SK-N-SH (cell line): ENCODE measurements at regions not wholly inside any gene's neighbourhood (a gene's known extent, or its start where the extent isn't known, plus 50 kb on each side); places are given as distances from the start of the nearest gene placed in this dataset.

Source experiments
- CTCF ChIA-PET: fragments of 300-600, 350-600 bp; formaldehyde crosslinking; extraction: SDS; loops from one replicate; lab custom pipeline; 2021; lab: Yijun Ruan, JAX
- POLR2A ChIA-PET: fragments of 350-600 bp; sonication (Branson Sonifier 250); formaldehyde crosslinking; extraction: SDS; loops from one replicate; lab custom pipeline; 2020; ENCODE audit warnings: antibody characterized with exemption, inconsistent platforms; lab: Yijun Ruan, JAX
- DNase-seq: peaks from one replicate; pipeline ENCODE4 v3.0.0; 2012
- H2AFZ ChIP-seq: fragments of 200-600 bp; sonication (generic); 2 replicates; pipeline ENCODE4 v1.8.1; 2016; ENCODE audit warnings: antibody characterized with exemption, mild to moderate bottlenecking, low read depth
- H3F3A ChIP-seq: fragments of 200-600 bp; sonication (generic); replicated peaks from 2 replicates; pipeline ENCODE3; 2016; ENCODE audit warnings: antibody characterized with exemption, mild to moderate bottlenecking; ENCODE audit not compliant: insufficient read depth
- H3K27ac ChIP-seq, 2 experiments: fragments of 200-500 bp in 1 of 2; fragments of 200-600 bp in 1 of 2; sonication (Bioruptor generic) in 1 of 2; sonication (generic), shearing (Covaris generic) in 1 of 2; 2 replicates each; pipeline versions ENCODE4 v1.5.1 to v1.6.1; 2014 to 2016; ENCODE audit warnings: low read depth in 2 of 2, inconsistent platforms in 1 of 2, low read length in 1 of 2, mild to moderate bottlenecking in 1 of 2, mixed read lengths in 1 of 2
- H3K27me3 ChIP-seq: fragments of 200-600 bp; sonication (generic), shearing (Covaris generic); 2 replicates; pipeline ENCODE4 v1.6.1; 2016; ENCODE audit warnings: mixed run types; ENCODE audit not compliant: insufficient read depth
- H3K36me3 ChIP-seq, 2 experiments: fragments of 200-500 bp in 1 of 2; fragments of 200-600 bp in 1 of 2; sonication (Bioruptor generic) in 1 of 2; sonication (generic) in 1 of 2; replicated peaks in 1 of 2; 2 replicates each; pipeline versions ENCODE3 to v1.5.1; 2014 to 2016; ENCODE audit warnings: low read length in 1 of 2, mild to moderate bottlenecking in 1 of 2; ENCODE audit not compliant: insufficient read depth in 2 of 2, control insufficient read depth in 1 of 2
- H3K4me1 ChIP-seq, 2 experiments: fragments of 200-500 bp in 1 of 2; fragments of 200-600 bp in 1 of 2; sonication (Bioruptor generic) in 1 of 2; sonication (generic), shearing (Covaris generic) in 1 of 2; 2 replicates each; pipeline versions ENCODE4 v1.5.1 to v1.6.1; 2014 to 2016; ENCODE audit warnings: low read depth in 1 of 2, low read length in 1 of 2, mixed run types in 1 of 2; ENCODE audit not compliant: insufficient read depth in 2 of 2, control insufficient read depth in 1 of 2
- H3K4me2 ChIP-seq: fragments of 200-600 bp; sonication (generic), shearing (Covaris generic); 2 replicates; pipeline ENCODE4 v1.6.1; 2017; ENCODE audit warnings: mixed run types
- H3K4me3 ChIP-seq, 2 experiments: fragments of 200-500 bp in 1 of 2; fragments of 200-600 bp in 1 of 2; sonication (Bioruptor generic) in 1 of 2; sonication (generic), shearing (Covaris generic) in 1 of 2; 2 replicates each; pipeline versions ENCODE4 v1.5.1 to v1.8.1; 2014 to 2016; ENCODE audit warnings: low read depth in 2 of 2, inconsistent platforms in 1 of 2, low read length in 1 of 2, mild to moderate bottlenecking in 1 of 2, mixed read lengths in 1 of 2, moderate library complexity in 1 of 2
- H3K79me2 ChIP-seq: fragments of 200-600 bp; sonication (generic); 2 replicates; pipeline ENCODE4 v1.8.1; 2017; ENCODE audit warnings: mild to moderate bottlenecking; ENCODE audit not compliant: insufficient read depth
- H3K9ac ChIP-seq: fragments of 200-600 bp; sonication (generic); 2 replicates; pipeline ENCODE4 v1.6.1; 2017; ENCODE audit warnings: mixed run types
- H3K9me2 ChIP-seq: fragments of 200-600 bp; sonication (generic); 2 replicates; pipeline ENCODE4 v1.6.1; 2017; ENCODE audit warnings: mixed run types
- H3K9me3 ChIP-seq: fragments of 200-600 bp; sonication (generic); 2 replicates; pipeline ENCODE4 v1.6.1; 2017; ENCODE audit warnings: mixed run types, mild to moderate bottlenecking, moderate library complexity
- H4K20me1 ChIP-seq: fragments of 200-600 bp; sonication (generic); 2 replicates; pipeline ENCODE4 v1.6.1; 2017; ENCODE audit warnings: mild to moderate bottlenecking, mixed run types; ENCODE audit not compliant: insufficient read depth
- CHD2 ChIP-seq: fragments of 150-350 bp; IDR thresholded peaks from 2 replicates; pipeline ENCODE4 v1.6.1; 2018; ENCODE audit warnings: low read length; ENCODE audit not compliant: partially characterized antibody
- ELF1 ChIP-seq: IDR thresholded peaks from 2 replicates; pipeline ENCODE4 v1.4.0; 2012
- FOXJ3 ChIP-seq: sonication (generic); formaldehyde crosslinking; IDR thresholded peaks from 2 replicates; pipeline ENCODE4 v1.5.1; 2020; ENCODE audit warnings: mild to moderate bottlenecking, missing genetic modification reagents
- JUND ChIP-seq: IDR thresholded peaks from 2 replicates; pipeline ENCODE4 v1.4.0; 2012
- MEF2A ChIP-seq: IDR thresholded peaks from 2 replicates; pipeline ENCODE4 v1.4.0; 2012; ENCODE audit warnings: low read depth, borderline replicate concordance
- NFIC ChIP-seq: IDR thresholded peaks from 2 replicates; pipeline ENCODE4 v1.4.0; 2012; ENCODE audit warnings: borderline replicate concordance
- NRF1 ChIP-seq: IDR thresholded peaks from 2 replicates; pipeline ENCODE4 v1.6.1; 2012; ENCODE audit warnings: low read depth, mild to moderate bottlenecking, low read length
- RCOR1 ChIP-seq: fragments of 150-350 bp; IDR thresholded peaks from 2 replicates; pipeline ENCODE4 v1.6.1; 2017; ENCODE audit warnings: antibody characterized with exemption, low read length
- RFX5 ChIP-seq: IDR thresholded peaks from 2 replicates; pipeline ENCODE4 v1.6.1; 2012; ENCODE audit warnings: mild to moderate bottlenecking, improper control_type of control experiment, low read length
- RXRA ChIP-seq: IDR thresholded peaks from 2 replicates; pipeline ENCODE4 v1.4.0; 2012; ENCODE audit warnings: low read depth, mild to moderate bottlenecking, borderline replicate concordance
- SMC3 ChIP-seq: IDR thresholded peaks from 2 replicates; pipeline ENCODE4 v1.6.1; 2012; ENCODE audit warnings: low read depth, low read length, improper control_type of control experiment
- TAF1 ChIP-seq: IDR thresholded peaks from 2 replicates; pipeline ENCODE4 v1.6.1; 2012; ENCODE audit warnings: low read depth, mild to moderate bottlenecking, low read length, moderate library complexity, borderline replicate concordance
- TCF12 ChIP-seq: IDR thresholded peaks from 2 replicates; pipeline ENCODE4 v1.4.0; 2012
- TEAD4 ChIP-seq: IDR thresholded peaks from 2 replicates; pipeline ENCODE4 v1.4.0; 2012; ENCODE audit warnings: mild to moderate bottlenecking, borderline replicate concordance; ENCODE audit not compliant: insufficient read depth
- WGBS: methylation state at CpG from one replicate; pipeline ENCODE4 v1.1.6; 2017; ENCODE audit warnings: low lambda C conversion rate; 5-methylcytosine and 5-hydroxymethylcytosine counted together
- TF ChIP-seq, protein P1 (sequence below): fragments of 200-600 bp; sonication (generic); IDR thresholded peaks from 2 replicates; pipeline ENCODE4 v1.6.1; 2017; ENCODE audit warnings: antibody characterized with exemption, mild to moderate bottlenecking, moderate library complexity
- TF ChIP-seq, protein P2 (sequence below): IDR thresholded peaks from 2 replicates; pipeline ENCODE4 v1.6.1; 2012; ENCODE audit warnings: mild to moderate bottlenecking, low read depth, low read length, moderate library complexity
- TF ChIP-seq, protein P3 (sequence below): fragments of 150-350 bp; IDR thresholded peaks from 2 replicates; pipeline ENCODE4 v1.6.1; 2016; ENCODE audit warnings: mild to moderate bottlenecking, low read depth, low read length
- TF ChIP-seq, protein P4 (sequence below): fragments of 150-350 bp; IDR thresholded peaks from 2 replicates; pipeline ENCODE4 v1.6.1; 2017; ENCODE audit warnings: antibody characterized with exemption, low read length, low read depth, borderline replicate concordance
- TF ChIP-seq, protein P5 (sequence below): IDR thresholded peaks from 2 replicates; pipeline ENCODE4 v1.4.0; 2012; ENCODE audit warnings: low read depth, borderline replicate concordance
- TF ChIP-seq, protein P6 (sequence below): IDR thresholded peaks from 2 replicates; pipeline ENCODE4; 2012

DNA sequence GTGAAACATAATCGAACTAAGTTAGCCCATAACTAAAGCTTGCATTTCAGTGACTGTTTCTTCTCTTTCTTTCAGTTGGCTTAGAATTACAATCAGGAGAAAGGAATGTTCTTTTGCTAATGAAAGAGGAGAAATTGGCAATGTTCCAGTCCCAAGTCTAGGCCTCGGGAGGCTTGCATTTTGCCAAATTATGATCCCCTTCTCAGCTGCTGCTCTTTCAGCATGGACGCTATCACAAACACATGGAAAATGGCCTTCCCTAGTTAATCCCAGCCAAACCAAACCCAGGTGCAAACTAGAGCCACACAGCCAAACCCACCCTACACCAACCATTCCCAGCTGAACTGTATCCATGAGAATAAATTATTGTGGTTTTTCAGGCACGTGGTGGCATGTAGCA, 605.2 kb upstream of the LRRTM4 start:
- no peak overlapping the region for H2AFZ ChIP-seq
- no peak overlapping the region for H3K4me3 ChIP-seq
- no peak overlapping the region for H3K9ac ChIP-seq
- H3K79me2 ChIP-seq, result no peaks in the 10 kb centered on the region
- H3K9me2 ChIP-seq, result no peaks in the 10 kb centered on the region
- peaks cover under 1% of the 10 kb centered on the region for H3F3A ChIP-seq
- no peaks in the 10 kb centered on the region for H3K27me3 ChIP-seq
- no peaks in the 10 kb centered on the region for H3K36me3 ChIP-seq
- ChIA-PET POLR2A (no interaction called here), CTCF (no interaction called here)
- WGBS, result 19% methylated on average over 4 of the region's 4 CpGs
- no peak overlapping the region for H3K27ac ChIP-seq
- no peak for DNase-seq
- no peak overlapping the region for H3K4me2 ChIP-seq
- no peaks in the 10 kb centered on the region for H4K20me1 ChIP-seq
- H3K4me1 ChIP-seq, result no peaks in the 10 kb centered on the region
- TF ChIP-seq RXRA, result no peak
- TF ChIP-seq NRF1, result no peak
- TF ChIP-seq FOXJ3, result no peak
- no peak for TF ChIP-seq CHD2
- no peak for TF ChIP-seq RFX5
- no peak for TF ChIP-seq TEAD4
- TF ChIP-seq, protein P1, sequence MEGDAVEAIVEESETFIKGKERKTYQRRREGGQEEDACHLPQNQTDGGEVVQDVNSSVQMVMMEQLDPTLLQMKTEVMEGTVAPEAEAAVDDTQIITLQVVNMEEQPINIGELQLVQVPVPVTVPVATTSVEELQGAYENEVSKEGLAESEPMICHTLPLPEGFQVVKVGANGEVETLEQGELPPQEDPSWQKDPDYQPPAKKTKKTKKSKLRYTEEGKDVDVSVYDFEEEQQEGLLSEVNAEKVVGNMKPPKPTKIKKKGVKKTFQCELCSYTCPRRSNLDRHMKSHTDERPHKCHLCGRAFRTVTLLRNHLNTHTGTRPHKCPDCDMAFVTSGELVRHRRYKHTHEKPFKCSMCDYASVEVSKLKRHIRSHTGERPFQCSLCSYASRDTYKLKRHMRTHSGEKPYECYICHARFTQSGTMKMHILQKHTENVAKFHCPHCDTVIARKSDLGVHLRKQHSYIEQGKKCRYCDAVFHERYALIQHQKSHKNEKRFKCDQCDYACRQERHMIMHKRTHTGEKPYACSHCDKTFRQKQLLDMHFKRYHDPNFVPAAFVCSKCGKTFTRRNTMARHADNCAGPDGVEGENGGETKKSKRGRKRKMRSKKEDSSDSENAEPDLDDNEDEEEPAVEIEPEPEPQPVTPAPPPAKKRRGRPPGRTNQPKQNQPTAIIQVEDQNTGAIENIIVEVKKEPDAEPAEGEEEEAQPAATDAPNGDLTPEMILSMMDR, result no peak
- no peak for TF ChIP-seq MEF2A
- no peak for TF ChIP-seq NFIC
- TF ChIP-seq, protein P2, sequence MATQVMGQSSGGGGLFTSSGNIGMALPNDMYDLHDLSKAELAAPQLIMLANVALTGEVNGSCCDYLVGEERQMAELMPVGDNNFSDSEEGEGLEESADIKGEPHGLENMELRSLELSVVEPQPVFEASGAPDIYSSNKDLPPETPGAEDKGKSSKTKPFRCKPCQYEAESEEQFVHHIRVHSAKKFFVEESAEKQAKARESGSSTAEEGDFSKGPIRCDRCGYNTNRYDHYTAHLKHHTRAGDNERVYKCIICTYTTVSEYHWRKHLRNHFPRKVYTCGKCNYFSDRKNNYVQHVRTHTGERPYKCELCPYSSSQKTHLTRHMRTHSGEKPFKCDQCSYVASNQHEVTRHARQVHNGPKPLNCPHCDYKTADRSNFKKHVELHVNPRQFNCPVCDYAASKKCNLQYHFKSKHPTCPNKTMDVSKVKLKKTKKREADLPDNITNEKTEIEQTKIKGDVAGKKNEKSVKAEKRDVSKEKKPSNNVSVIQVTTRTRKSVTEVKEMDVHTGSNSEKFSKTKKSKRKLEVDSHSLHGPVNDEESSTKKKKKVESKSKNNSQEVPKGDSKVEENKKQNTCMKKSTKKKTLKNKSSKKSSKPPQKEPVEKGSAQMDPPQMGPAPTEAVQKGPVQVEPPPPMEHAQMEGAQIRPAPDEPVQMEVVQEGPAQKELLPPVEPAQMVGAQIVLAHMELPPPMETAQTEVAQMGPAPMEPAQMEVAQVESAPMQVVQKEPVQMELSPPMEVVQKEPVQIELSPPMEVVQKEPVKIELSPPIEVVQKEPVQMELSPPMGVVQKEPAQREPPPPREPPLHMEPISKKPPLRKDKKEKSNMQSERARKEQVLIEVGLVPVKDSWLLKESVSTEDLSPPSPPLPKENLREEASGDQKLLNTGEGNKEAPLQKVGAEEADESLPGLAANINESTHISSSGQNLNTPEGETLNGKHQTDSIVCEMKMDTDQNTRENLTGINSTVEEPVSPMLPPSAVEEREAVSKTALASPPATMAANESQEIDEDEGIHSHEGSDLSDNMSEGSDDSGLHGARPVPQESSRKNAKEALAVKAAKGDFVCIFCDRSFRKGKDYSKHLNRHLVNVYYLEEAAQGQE, result no peak
- TF ChIP-seq RCOR1, result no peak
- no peak for TF ChIP-seq TAF1
- TF ChIP-seq, protein P3, sequence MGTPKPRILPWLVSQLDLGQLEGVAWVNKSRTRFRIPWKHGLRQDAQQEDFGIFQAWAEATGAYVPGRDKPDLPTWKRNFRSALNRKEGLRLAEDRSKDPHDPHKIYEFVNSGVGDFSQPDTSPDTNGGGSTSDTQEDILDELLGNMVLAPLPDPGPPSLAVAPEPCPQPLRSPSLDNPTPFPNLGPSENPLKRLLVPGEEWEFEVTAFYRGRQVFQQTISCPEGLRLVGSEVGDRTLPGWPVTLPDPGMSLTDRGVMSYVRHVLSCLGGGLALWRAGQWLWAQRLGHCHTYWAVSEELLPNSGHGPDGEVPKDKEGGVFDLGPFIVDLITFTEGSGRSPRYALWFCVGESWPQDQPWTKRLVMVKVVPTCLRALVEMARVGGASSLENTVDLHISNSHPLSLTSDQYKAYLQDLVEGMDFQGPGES, result no peak
- TF ChIP-seq JUND, result no peak
- no peak for TF ChIP-seq ELF1
- TF ChIP-seq, protein P4, sequence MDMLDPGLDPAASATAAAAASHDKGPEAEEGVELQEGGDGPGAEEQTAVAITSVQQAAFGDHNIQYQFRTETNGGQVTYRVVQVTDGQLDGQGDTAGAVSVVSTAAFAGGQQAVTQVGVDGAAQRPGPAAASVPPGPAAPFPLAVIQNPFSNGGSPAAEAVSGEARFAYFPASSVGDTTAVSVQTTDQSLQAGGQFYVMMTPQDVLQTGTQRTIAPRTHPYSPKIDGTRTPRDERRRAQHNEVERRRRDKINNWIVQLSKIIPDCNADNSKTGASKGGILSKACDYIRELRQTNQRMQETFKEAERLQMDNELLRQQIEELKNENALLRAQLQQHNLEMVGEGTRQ, result no peak
- TF ChIP-seq, protein P5, sequence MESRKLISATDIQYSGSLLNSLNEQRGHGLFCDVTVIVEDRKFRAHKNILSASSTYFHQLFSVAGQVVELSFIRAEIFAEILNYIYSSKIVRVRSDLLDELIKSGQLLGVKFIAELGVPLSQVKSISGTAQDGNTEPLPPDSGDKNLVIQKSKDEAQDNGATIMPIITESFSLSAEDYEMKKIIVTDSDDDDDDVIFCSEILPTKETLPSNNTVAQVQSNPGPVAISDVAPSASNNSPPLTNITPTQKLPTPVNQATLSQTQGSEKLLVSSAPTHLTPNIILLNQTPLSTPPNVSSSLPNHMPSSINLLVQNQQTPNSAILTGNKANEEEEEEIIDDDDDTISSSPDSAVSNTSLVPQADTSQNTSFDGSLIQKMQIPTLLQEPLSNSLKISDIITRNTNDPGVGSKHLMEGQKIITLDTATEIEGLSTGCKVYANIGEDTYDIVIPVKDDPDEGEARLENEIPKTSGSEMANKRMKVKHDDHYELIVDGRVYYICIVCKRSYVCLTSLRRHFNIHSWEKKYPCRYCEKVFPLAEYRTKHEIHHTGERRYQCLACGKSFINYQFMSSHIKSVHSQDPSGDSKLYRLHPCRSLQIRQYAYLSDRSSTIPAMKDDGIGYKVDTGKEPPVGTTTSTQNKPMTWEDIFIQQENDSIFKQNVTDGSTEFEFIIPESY, result no peak
- TF ChIP-seq SMC3, result no peak
- TF ChIP-seq TCF12, result no peak
- TF ChIP-seq, protein P6, sequence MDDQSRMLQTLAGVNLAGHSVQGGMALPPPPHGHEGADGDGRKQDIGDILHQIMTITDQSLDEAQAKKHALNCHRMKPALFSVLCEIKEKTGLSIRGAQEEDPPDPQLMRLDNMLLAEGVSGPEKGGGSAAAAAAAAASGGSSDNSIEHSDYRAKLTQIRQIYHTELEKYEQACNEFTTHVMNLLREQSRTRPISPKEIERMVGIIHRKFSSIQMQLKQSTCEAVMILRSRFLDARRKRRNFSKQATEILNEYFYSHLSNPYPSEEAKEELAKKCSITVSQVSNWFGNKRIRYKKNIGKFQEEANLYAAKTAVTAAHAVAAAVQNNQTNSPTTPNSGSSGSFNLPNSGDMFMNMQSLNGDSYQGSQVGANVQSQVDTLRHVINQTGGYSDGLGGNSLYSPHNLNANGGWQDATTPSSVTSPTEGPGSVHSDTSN, result no peak
- H3K9me3 ChIP-seq, result no peaks in the 10 kb centered on the region
